SK-N-SH (cell line): ENCODE measurements at regions not wholly inside any gene's neighbourhood (a gene's known extent, or its start where the extent isn't known, plus 50 kb on each side); places are given as distances from the start of the nearest gene placed in this dataset.

Source experiments
- CHD2 ChIP-seq: fragments of 150-350 bp; IDR thresholded peaks from 2 replicates; pipeline ENCODE4 v1.6.1; 2018; ENCODE audit warnings: low read length; ENCODE audit not compliant: partially characterized antibody
- CTCF ChIP-seq: fragments of 200-600 bp; sonication (generic); IDR thresholded peaks from 2 replicates; pipeline ENCODE4 v1.6.1; 2017; ENCODE audit warnings: antibody characterized with exemption, mild to moderate bottlenecking, moderate library complexity
- EZH2phosphoT487 ChIP-seq: fragments of 200-600 bp; sonication (generic); IDR thresholded peaks from 2 replicates; pipeline ENCODE4 v1.6.1; 2017; ENCODE audit warnings: low read depth, mixed run types, mild to moderate bottlenecking, antibody characterized with exemption, moderate library complexity, borderline replicate concordance
- FOSL2 ChIP-seq: IDR thresholded peaks from 2 replicates; pipeline ENCODE4 v1.4.0; 2012; ENCODE audit warnings: low read depth, mild to moderate bottlenecking, moderate library complexity, borderline replicate concordance
- FOXJ3 ChIP-seq: sonication (generic); formaldehyde crosslinking; IDR thresholded peaks from 2 replicates; pipeline ENCODE4 v1.5.1; 2020; ENCODE audit warnings: mild to moderate bottlenecking, missing genetic modification reagents
- JUND ChIP-seq: IDR thresholded peaks from 2 replicates; pipeline ENCODE4 v1.4.0; 2012
- MAX ChIP-seq: IDR thresholded peaks from 2 replicates; pipeline ENCODE4 v1.4.0; 2012; ENCODE audit warnings: low read depth
- NFIC ChIP-seq: IDR thresholded peaks from 2 replicates; pipeline ENCODE4 v1.4.0; 2012; ENCODE audit warnings: borderline replicate concordance
- POLR2AphosphoS5 ChIP-seq: IDR thresholded peaks from 2 replicates; pipeline ENCODE4 v1.6.1; 2012; ENCODE audit warnings: low read depth, low read length
- SMC3 ChIP-seq: IDR thresholded peaks from 2 replicates; pipeline ENCODE4 v1.6.1; 2012; ENCODE audit warnings: low read depth, low read length, improper control_type of control experiment
- TEAD4 ChIP-seq: IDR thresholded peaks from 2 replicates; pipeline ENCODE4 v1.4.0; 2012; ENCODE audit warnings: mild to moderate bottlenecking, borderline replicate concordance; ENCODE audit not compliant: insufficient read depth
- YY1 ChIP-seq: IDR thresholded peaks from 2 replicates; pipeline ENCODE4 v1.4.0; 2012; ENCODE audit warnings: low read depth, mild to moderate bottlenecking
- ZBTB33 ChIP-seq: IDR thresholded peaks from 2 replicates; pipeline ENCODE4 v1.4.0; 2012; ENCODE audit warnings: low read depth, borderline replicate concordance

- no peak for TF ChIP-seq FOSL2
- TF ChIP-seq POLR2AphosphoS5 = no peak
- TF ChIP-seq FOXJ3 = no peak
- TF ChIP-seq MAX = no peak
- no peak for TF ChIP-seq NFIC
- no peak for TF ChIP-seq CTCF
- TF ChIP-seq TEAD4 = no peak
- no peak for TF ChIP-seq JUND
- TF ChIP-seq YY1 = no peak
- TF ChIP-seq CHD2 = no peak
- no peak for TF ChIP-seq SMC3
- TF ChIP-seq EZH2phosphoT487 = no peak
- no peak for TF ChIP-seq ZBTB33
Observed at GRCh38 chr10:49240946-49241345, 52.8 kb upstream of the TMEM273 start.
